GM12878 (cell line): ENCODE measurements at regions not wholly inside any gene's neighbourhood (a gene's known extent, or its start where the extent isn't known, plus 50 kb on each side); places are given as distances from the start of the nearest gene placed in this dataset.

ENCODE experiments used
- ATAC-seq: fragments of 200-7000 bp; cut with Tn5 transposase; 3 replicates; pipeline ENCODE4 v1.9.1; 2020; ENCODE audit warnings: mild to moderate bottlenecking, moderate library complexity
- BruUV-seq: library from RNA; stranded (reverse); fragments of 400-500 nt; replicated peaks from 2 replicates; lab custom pipeline; 2021; lab: Mats Ljungman, UMichigan
- CTCF ChIA-PET: fragments of 300-600 bp; sonication (Branson Sonifier 250); formaldehyde crosslinking; extraction: SDS; loops from one replicate; lab custom pipeline; 2021; ENCODE audit warnings: inconsistent platforms; lab: Yijun Ruan, JAX
- POLR2A ChIA-PET: fragments of 350-600 bp; formaldehyde crosslinking; extraction: SDS; loops from one replicate; lab custom pipeline; 2021; ENCODE audit warnings: inconsistent platforms; lab: Charles Lee
- RAD21 ChIA-PET: fragments of 300-600 bp; sonication (Branson Sonifier 250); formaldehyde crosslinking; loops from one replicate; lab custom pipeline; 2023; ENCODE audit warnings: antibody characterized with exemption; ENCODE audit not compliant: unreplicated experiment; lab: Charles Lee
- SMC1A ChIA-PET: fragments of 300-600 bp; sonication (Branson Sonifier 250); formaldehyde crosslinking; loops from one replicate; lab custom pipeline; 2023; ENCODE audit not compliant: unreplicated experiment, uncharacterized antibody; lab: Charles Lee
- DNase-seq: peaks from one replicate; pipeline ENCODE4 v3.0.0-alpha.2; 2011; ENCODE audit warnings: low read depth, low spot score
- FAIRE-seq: peaks from 3 replicates; lab custom pipeline; 2011; peaks lifted over from hg19 to GRCh38; lab: Jason Lieb, UNC
- H2AFZ ChIP-seq: 2 replicates; pipeline ENCODE4 v1.6.0; 2011; ENCODE audit warnings: low read depth, low read length, control low read depth; ENCODE audit not compliant: control insufficient read depth
- H3K27ac ChIP-seq: 2 replicates; pipeline ENCODE4 v1.5.1; 2011; ENCODE audit warnings: control low read depth; ENCODE audit not compliant: control insufficient read depth, insufficient read depth
- H3K27me3 ChIP-seq, 2 experiments: replicated peaks in 1 of 2; 2 replicates each; pipeline versions ENCODE4 v1.6.0 to v1.6.1; 2011; ENCODE audit warnings: low read length in 1 of 2; ENCODE audit not compliant: control insufficient read depth in 2 of 2, insufficient read depth in 2 of 2
- H3K36me3 ChIP-seq, 2 experiments: 2 replicates each; pipeline ENCODE4 v1.5.1; 2011; ENCODE audit warnings: low read length in 1 of 2; ENCODE audit not compliant: control insufficient read depth in 2 of 2, insufficient read depth in 2 of 2
- H3K4me1 ChIP-seq: 2 replicates; pipeline ENCODE4 v1.6.1; 2011; ENCODE audit warnings: mild to moderate bottlenecking, low read length, moderate library complexity, mixed read lengths; ENCODE audit not compliant: control insufficient read depth, insufficient read depth
- H3K4me2 ChIP-seq: 2 replicates; pipeline ENCODE4 v1.6.0; 2011; ENCODE audit warnings: control low read depth; ENCODE audit not compliant: control insufficient read depth, insufficient read depth
- H3K4me3 ChIP-seq: fragments of 200-600 bp; sonication (generic); 2 replicates; pipeline ENCODE4 v1.5.1; 2016
- H3K79me2 ChIP-seq: 2 replicates; pipeline ENCODE4 v1.6.0; 2011; ENCODE audit warnings: low read length; ENCODE audit not compliant: control insufficient read depth, insufficient read depth
- H3K9ac ChIP-seq: 2 replicates; pipeline ENCODE4 v1.8.0; 2011; ENCODE audit warnings: low read length, control low read depth, mixed read lengths; ENCODE audit not compliant: control insufficient read depth, insufficient read depth
- H3K9me3 ChIP-seq: replicated peaks from 3 replicates; pipeline ENCODE4 v1.5.1; 2011; ENCODE audit warnings: mild to moderate bottlenecking, low read length; ENCODE audit not compliant: control insufficient read depth, insufficient read depth
- H4K20me1 ChIP-seq: 2 replicates; pipeline ENCODE4 v1.6.0; 2011; ENCODE audit not compliant: control insufficient read depth, insufficient read depth
- BCL11A ChIP-seq: IDR thresholded peaks from 2 replicates; pipeline ENCODE4 v1.6.1; 2011; ENCODE audit warnings: low read depth, low read length
- CREM ChIP-seq: IDR thresholded peaks from 2 replicates; pipeline ENCODE4 v1.6.1; 2014; ENCODE audit warnings: antibody characterized with exemption, low read depth
- EED ChIP-seq: sonication (generic); IDR thresholded peaks from 2 replicates; pipeline ENCODE4 v1.6.1; 2016; ENCODE audit warnings: antibody characterized with exemption, low read depth
- MYC ChIP-seq: IDR thresholded peaks from 2 replicates; pipeline ENCODE4 v1.6.1; 2011; ENCODE audit warnings: mild to moderate bottlenecking, low read length, moderate library complexity, inconsistent platforms; ENCODE audit not compliant: insufficient read depth, insufficient replicate concordance, insufficient read length, severe bottlenecking
- RAD51 ChIP-seq: fragments of 450-650 bp; IDR thresholded peaks from 2 replicates; pipeline ENCODE4 v1.6.1; 2016; ENCODE audit warnings: moderate library complexity, mild to moderate bottlenecking, inconsistent platforms
- RB1 ChIP-seq: fragments of 450-650 bp; formaldehyde crosslinking; IDR thresholded peaks from 2 replicates; pipeline ENCODE4 v1.6.1; 2017; ENCODE audit warnings: mild to moderate bottlenecking, borderline replicate concordance
- RFX5 ChIP-seq: IDR thresholded peaks from 2 replicates; pipeline ENCODE4 v1.6.1; 2011; ENCODE audit warnings: low read depth, low read length, improper control_type of control experiment
- ZBED1 ChIP-seq: IDR thresholded peaks from 2 replicates; pipeline ENCODE4 v1.6.1; 2016; ENCODE audit warnings: borderline replicate concordance
- ZNF24 ChIP-seq: fragments of 450-650 bp; IDR thresholded peaks from 2 replicates; pipeline ENCODE4 v1.6.1; 2017; ENCODE audit warnings: antibody characterized with exemption, mild to moderate bottlenecking
- ZNF384 ChIP-seq: IDR thresholded peaks from 2 replicates; pipeline ENCODE4 v1.6.1; 2012; ENCODE audit warnings: low read depth, mild to moderate bottlenecking, low read length, improper control_type of control experiment, borderline replicate concordance
- WGBS: methylation state at CpG from one replicate; pipeline ENCODE4 v1.1.6; 2016; ENCODE audit warnings: low lambda C conversion rate; ENCODE audit not compliant: insufficient replicate concordance, insufficient coverage; ENCODE audit errors: missing lambda C conversion rate; 5-methylcytosine and 5-hydroxymethylcytosine counted together
- in situ Hi-C: fragments of 300-500 bp; cut with MboI; formaldehyde crosslinking; loops from 9 replicates; pipeline ENCODE4 v1.14.3; 2018; ENCODE audit warnings: mixed read lengths
- intact Hi-C: fragments of 100-400 bp; cut with micrococcal nuclease; formaldehyde crosslinking; loops from one replicate; pipeline ENCODE4 v1.14.2; 2022; ENCODE audit not compliant: unreplicated experiment
- TF ChIP-seq, protein P1 (sequence below): IDR thresholded peaks from 2 replicates; pipeline ENCODE4 v1.6.1; 2011; ENCODE audit warnings: borderline replicate concordance, low read depth, mild to moderate bottlenecking, moderate library complexity, mixed read lengths, low read length; ENCODE audit not compliant: insufficient read depth; ENCODE audit errors: extremely low read length
- TF ChIP-seq, protein P2 (sequence below): fragments of 450-650 bp; formaldehyde crosslinking; IDR thresholded peaks from 2 replicates; pipeline ENCODE4 v1.4.0; 2022; ENCODE audit warnings: mild to moderate bottlenecking, moderate library complexity
- TF ChIP-seq, protein P3 (sequence below): IDR thresholded peaks from 2 replicates; pipeline ENCODE4 v1.6.1; 2011; ENCODE audit warnings: low read depth, low read length, improper control_type of control experiment, borderline replicate concordance
- TF ChIP-seq, protein P4 (sequence below), 3 experiments: IDR thresholded peaks in 2 of 3; conservative IDR thresholded peaks in 1 of 3; 2 replicates each; pipeline ENCODE4 v1.5.1; 2011; ENCODE audit warnings: low read depth in 3 of 3, low read length in 3 of 3, mild to moderate bottlenecking in 3 of 3, control low read depth in 2 of 3, moderate library complexity in 2 of 3, inconsistent platforms in 1 of 3, mixed read lengths in 1 of 3; ENCODE audit not compliant: control insufficient read depth in 2 of 3, insufficient read depth in 1 of 3; ENCODE audit errors: extremely low read depth in 1 of 3

DNA sequence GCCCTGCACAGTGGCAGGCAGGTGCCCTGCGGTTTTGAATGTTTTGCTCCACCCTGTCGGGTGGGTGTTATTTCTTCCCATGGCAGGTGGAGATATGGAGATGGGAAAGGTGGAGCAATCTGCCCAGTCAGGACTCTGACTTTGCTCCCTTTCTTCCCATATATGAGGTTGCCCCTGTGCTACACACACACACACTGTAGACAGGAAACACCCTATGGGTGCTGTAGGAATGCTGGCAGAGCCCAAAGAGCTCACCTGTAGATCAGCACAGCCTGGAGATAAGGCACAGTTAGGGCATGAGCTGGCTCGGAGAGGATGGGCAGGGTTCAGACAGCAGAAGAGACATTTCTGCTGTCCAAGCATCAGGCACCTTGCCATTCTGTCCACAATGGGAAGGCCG lies 246.0 kb upstream of the AJAP1 start:
- ChIA-PET CTCF (no interaction called here), RAD21 (no interaction called here), SMC1A (no interaction called here), POLR2A (no interaction called here)
- H3K9me3 ChIP-seq, result no peaks in the 10 kb centered on the region
- no TSS peak for BruUV-seq
- 46% methylated on average over 4 of the region's 4 CpGs for WGBS
- no peak for DNase-seq
- H3K4me1 ChIP-seq, result no peaks in the 10 kb centered on the region
- intact Hi-C loops, result no loop called here
- no peak for ATAC-seq
- no peak overlapping the region for H3K27ac ChIP-seq
- H3K36me3 ChIP-seq, result no peaks in the 10 kb centered on the region
- no peaks in the 10 kb centered on the region for H3K27me3 ChIP-seq
- no peak overlapping the region for H3K4me2 ChIP-seq
- in situ Hi-C loops, result no loop called here
- H3K9ac ChIP-seq, result no peak overlapping the region
- no peak overlapping the region for H3K4me3 ChIP-seq
- no peak overlapping the region for H2AFZ ChIP-seq
- no peak for FAIRE-seq
- H3K79me2 ChIP-seq, result no peaks in the 10 kb centered on the region
- H4K20me1 ChIP-seq, result no peaks in the 10 kb centered on the region
- TF ChIP-seq, protein P1, sequence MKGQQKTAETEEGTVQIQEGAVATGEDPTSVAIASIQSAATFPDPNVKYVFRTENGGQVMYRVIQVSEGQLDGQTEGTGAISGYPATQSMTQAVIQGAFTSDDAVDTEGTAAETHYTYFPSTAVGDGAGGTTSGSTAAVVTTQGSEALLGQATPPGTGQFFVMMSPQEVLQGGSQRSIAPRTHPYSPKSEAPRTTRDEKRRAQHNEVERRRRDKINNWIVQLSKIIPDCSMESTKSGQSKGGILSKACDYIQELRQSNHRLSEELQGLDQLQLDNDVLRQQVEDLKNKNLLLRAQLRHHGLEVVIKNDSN, result no peak
- TF ChIP-seq ZNF384 (no peak), ZNF24 (no peak), CREM (no peak), MYC (no peak), EED (no peak), RAD51 (no peak), ZBED1 (no peak), BCL11A (no peak), RFX5 (no peak), RB1 (no peak)
- TF ChIP-seq, protein P2, sequence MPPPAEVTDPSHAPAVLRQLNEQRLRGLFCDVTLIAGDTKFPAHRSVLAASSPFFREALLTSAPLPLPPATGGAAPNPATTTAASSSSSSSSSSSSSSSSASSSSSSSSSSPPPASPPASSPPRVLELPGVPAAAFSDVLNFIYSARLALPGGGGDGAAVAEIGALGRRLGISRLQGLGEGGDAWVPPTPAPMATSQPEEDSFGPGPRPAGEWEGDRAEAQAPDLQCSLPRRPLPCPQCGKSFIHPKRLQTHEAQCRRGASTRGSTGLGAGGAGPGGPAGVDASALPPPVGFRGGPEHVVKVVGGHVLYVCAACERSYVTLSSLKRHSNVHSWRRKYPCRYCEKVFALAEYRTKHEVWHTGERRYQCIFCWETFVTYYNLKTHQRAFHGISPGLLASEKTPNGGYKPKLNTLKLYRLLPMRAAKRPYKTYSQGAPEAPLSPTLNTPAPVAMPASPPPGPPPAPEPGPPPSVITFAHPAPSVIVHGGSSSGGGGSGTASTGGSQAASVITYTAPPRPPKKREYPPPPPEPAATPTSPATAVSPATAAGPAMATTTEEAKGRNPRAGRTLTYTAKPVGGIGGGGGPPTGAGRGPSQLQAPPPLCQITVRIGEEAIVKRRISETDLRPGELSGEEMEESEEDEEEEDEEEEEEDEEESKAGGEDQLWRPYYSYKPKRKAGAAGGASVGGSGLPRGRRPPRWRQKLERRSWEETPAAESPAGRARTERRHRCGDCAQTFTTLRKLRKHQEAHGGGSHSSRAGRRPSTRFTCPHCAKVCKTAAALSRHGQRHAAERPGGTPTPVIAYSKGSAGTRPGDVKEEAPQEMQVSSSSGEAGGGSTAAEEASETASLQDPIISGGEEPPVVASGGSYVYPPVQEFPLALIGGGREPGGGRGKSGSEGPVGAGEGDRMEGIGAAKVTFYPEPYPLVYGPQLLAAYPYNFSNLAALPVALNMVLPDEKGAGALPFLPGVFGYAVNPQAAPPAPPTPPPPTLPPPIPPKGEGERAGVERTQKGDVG (CRISPR knock-in tag), result no peak
- TF ChIP-seq, protein P3, sequence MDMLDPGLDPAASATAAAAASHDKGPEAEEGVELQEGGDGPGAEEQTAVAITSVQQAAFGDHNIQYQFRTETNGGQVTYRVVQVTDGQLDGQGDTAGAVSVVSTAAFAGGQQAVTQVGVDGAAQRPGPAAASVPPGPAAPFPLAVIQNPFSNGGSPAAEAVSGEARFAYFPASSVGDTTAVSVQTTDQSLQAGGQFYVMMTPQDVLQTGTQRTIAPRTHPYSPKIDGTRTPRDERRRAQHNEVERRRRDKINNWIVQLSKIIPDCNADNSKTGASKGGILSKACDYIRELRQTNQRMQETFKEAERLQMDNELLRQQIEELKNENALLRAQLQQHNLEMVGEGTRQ, result no peak
- TF ChIP-seq, protein P4, sequence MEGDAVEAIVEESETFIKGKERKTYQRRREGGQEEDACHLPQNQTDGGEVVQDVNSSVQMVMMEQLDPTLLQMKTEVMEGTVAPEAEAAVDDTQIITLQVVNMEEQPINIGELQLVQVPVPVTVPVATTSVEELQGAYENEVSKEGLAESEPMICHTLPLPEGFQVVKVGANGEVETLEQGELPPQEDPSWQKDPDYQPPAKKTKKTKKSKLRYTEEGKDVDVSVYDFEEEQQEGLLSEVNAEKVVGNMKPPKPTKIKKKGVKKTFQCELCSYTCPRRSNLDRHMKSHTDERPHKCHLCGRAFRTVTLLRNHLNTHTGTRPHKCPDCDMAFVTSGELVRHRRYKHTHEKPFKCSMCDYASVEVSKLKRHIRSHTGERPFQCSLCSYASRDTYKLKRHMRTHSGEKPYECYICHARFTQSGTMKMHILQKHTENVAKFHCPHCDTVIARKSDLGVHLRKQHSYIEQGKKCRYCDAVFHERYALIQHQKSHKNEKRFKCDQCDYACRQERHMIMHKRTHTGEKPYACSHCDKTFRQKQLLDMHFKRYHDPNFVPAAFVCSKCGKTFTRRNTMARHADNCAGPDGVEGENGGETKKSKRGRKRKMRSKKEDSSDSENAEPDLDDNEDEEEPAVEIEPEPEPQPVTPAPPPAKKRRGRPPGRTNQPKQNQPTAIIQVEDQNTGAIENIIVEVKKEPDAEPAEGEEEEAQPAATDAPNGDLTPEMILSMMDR (IDR thresholded peaks at IDR 0.05 in 2 of 3, conservative IDR thresholded peaks at IDR 0.05 in 1 of 3; ENCODE audit: control insufficient read depth in 2 of 3, extremely low read depth in 1 of 3, insufficient read depth in 1 of 3, low read depth in 3 of 3, low read length in 3 of 3), result no peak
